ENCODE measurements at regions not wholly inside any gene's neighbourhood (a gene's known extent, or its start where the extent isn't known, plus 50 kb on each side); places are given as distances from the start of the nearest gene placed in this dataset.

DNA sequence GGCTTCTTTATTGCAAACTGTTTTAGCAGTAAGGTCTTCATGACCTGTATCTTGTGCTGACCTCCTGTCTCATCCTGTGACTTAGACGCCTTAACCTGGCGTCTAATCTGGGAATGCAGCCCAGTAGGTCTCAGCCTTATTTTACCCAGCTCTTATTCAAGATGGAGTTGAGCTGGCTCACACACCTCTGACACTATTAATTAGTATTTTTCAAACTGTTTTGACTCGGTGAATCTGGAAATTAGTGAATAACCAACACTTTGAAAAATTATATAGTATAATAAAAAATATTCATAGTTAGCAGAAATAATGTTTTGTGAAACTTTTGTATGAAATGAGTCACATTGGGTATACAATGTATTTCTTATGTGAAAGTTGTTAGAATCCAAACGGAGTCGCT, 189.4 kb downstream of the PDGFRA start (continued):
- TF ChIP-seq PRDM15 (CRISPR knock-in tag; IDR thresholded peaks at IDR 0.05) (no peak), MTA2 (IDR thresholded peaks at IDR 0.05; ENCODE audit: low read depth) (no peak), CBFB (IDR thresholded peaks at IDR 0.05; ENCODE audit: low read depth) (no peak), ZNF384 (IDR thresholded peaks at IDR 0.05; ENCODE audit: borderline replicate concordance, low read depth, low read length) (no peak), SMAD5 (IDR thresholded peaks at IDR 0.05; ENCODE audit: low read depth) (no peak), POU2F2 (IDR thresholded peaks at IDR 0.05; ENCODE audit: borderline replicate concordance, low read depth, low read length) (no peak), ATF2 (IDR thresholded peaks at IDR 0.05; ENCODE audit: low read length) (no peak)
- TF ChIP-seq, protein P1, sequence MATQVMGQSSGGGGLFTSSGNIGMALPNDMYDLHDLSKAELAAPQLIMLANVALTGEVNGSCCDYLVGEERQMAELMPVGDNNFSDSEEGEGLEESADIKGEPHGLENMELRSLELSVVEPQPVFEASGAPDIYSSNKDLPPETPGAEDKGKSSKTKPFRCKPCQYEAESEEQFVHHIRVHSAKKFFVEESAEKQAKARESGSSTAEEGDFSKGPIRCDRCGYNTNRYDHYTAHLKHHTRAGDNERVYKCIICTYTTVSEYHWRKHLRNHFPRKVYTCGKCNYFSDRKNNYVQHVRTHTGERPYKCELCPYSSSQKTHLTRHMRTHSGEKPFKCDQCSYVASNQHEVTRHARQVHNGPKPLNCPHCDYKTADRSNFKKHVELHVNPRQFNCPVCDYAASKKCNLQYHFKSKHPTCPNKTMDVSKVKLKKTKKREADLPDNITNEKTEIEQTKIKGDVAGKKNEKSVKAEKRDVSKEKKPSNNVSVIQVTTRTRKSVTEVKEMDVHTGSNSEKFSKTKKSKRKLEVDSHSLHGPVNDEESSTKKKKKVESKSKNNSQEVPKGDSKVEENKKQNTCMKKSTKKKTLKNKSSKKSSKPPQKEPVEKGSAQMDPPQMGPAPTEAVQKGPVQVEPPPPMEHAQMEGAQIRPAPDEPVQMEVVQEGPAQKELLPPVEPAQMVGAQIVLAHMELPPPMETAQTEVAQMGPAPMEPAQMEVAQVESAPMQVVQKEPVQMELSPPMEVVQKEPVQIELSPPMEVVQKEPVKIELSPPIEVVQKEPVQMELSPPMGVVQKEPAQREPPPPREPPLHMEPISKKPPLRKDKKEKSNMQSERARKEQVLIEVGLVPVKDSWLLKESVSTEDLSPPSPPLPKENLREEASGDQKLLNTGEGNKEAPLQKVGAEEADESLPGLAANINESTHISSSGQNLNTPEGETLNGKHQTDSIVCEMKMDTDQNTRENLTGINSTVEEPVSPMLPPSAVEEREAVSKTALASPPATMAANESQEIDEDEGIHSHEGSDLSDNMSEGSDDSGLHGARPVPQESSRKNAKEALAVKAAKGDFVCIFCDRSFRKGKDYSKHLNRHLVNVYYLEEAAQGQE (IDR thresholded peaks at IDR 0.05; ENCODE audit: low read depth, low read length) = no peak
- TF ChIP-seq, protein P2, sequence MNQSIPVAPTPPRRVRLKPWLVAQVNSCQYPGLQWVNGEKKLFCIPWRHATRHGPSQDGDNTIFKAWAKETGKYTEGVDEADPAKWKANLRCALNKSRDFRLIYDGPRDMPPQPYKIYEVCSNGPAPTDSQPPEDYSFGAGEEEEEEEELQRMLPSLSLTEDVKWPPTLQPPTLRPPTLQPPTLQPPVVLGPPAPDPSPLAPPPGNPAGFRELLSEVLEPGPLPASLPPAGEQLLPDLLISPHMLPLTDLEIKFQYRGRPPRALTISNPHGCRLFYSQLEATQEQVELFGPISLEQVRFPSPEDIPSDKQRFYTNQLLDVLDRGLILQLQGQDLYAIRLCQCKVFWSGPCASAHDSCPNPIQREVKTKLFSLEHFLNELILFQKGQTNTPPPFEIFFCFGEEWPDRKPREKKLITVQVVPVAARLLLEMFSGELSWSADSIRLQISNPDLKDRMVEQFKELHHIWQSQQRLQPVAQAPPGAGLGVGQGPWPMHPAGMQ (IDR thresholded peaks at IDR 0.05; ENCODE audit: borderline replicate concordance) = no peak
- TF ChIP-seq, protein P3, sequence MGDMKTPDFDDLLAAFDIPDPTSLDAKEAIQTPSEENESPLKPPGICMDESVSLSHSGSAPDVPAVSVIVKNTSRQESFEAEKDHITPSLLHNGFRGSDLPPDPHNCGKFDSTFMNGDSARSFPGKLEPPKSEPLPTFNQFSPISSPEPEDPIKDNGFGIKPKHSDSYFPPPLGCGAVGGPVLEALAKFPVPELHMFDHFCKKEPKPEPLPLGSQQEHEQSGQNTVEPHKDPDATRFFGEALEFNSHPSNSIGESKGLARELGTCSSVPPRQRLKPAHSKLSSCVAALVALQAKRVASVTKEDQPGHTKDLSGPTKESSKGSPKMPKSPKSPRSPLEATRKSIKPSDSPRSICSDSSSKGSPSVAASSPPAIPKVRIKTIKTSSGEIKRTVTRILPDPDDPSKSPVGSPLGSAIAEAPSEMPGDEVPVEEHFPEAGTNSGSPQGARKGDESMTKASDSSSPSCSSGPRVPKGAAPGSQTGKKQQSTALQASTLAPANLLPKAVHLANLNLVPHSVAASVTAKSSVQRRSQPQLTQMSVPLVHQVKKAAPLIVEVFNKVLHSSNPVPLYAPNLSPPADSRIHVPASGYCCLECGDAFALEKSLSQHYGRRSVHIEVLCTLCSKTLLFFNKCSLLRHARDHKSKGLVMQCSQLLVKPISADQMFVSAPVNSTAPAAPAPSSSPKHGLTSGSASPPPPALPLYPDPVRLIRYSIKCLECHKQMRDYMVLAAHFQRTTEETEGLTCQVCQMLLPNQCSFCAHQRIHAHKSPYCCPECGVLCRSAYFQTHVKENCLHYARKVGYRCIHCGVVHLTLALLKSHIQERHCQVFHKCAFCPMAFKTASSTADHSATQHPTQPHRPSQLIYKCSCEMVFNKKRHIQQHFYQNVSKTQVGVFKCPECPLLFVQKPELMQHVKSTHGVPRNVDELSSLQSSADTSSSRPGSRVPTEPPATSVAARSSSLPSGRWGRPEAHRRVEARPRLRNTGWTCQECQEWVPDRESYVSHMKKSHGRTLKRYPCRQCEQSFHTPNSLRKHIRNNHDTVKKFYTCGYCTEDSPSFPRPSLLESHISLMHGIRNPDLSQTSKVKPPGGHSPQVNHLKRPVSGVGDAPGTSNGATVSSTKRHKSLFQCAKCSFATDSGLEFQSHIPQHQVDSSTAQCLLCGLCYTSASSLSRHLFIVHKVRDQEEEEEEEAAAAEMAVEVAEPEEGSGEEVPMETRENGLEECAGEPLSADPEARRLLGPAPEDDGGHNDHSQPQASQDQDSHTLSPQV (IDR thresholded peaks at IDR 0.05) = no peak

Measured in GM12878 (cell line).